Testis (tissue), 2 donors: ENCODE measurements at regions not wholly inside any gene's neighbourhood (a gene's known extent, or its start where the extent isn't known, plus 50 kb on each side); places are given as distances from the start of the nearest gene placed in this dataset.

Experiments
- CTCF ChIP-seq, 3 experiments: fragments of 450-650 bp in 2 of 3; fragments of 200-600 bp in 1 of 3; sonication (generic) in 1 of 3; IDR thresholded peaks; one replicate each; pipeline ENCODE4 v1.5.1; 2016 to 2019; ENCODE audit warnings: antibody characterized with exemption in 3 of 3, mild to moderate bottlenecking in 2 of 3, moderate library complexity in 1 of 3
- POLR2A ChIP-seq: fragments of 450-650 bp; IDR thresholded peaks from one replicate; pipeline ENCODE4 v1.6.1; 2017; ENCODE audit warnings: antibody characterized with exemption, mild to moderate bottlenecking, moderate library complexity

- TF ChIP-seq CTCF (IDR thresholded peaks at IDR 0.05): no peak
- no peak for TF ChIP-seq POLR2A
Observed at GRCh38 chr1:10917513-10918454, 94.7 kb upstream of the TARDBP start.
